Neural cell (in vitro differentiated cells): ENCODE measurements at regions not wholly inside any gene's neighbourhood (a gene's known extent, or its start where the extent isn't known, plus 50 kb on each side); places are given as distances from the start of the nearest gene placed in this dataset.

Experiments
- H2AFZ ChIP-seq: fragments of 200-600, 300-800 bp; sonication (generic), shearing (Covaris generic); 2 replicates; pipeline ENCODE4 v1.6.0; 2014; ENCODE audit warnings: low read depth, mild to moderate bottlenecking, antibody characterized with exemption, low read length, moderate library complexity
- H3F3A ChIP-seq: fragments of 200-600 bp; shearing (Covaris generic); 2 replicates; pipeline ENCODE4 v1.6.1; 2016; ENCODE audit warnings: mild to moderate bottlenecking, moderate library complexity, mixed read lengths, antibody characterized with exemption, low read length; ENCODE audit not compliant: insufficient read depth, poor library complexity, severe bottlenecking
- H3K27ac ChIP-seq: fragments of 200-600, 300-800 bp; sonication (generic), shearing (Covaris generic); 2 replicates; pipeline ENCODE4 v1.5.1; 2014; ENCODE audit warnings: mild to moderate bottlenecking, low read length, moderate library complexity
- H3K27me3 ChIP-seq: fragments of 300-800, 200-600 bp; sonication (generic), shearing (Covaris generic); 2 replicates; pipeline ENCODE4 v1.6.0; 2014; ENCODE audit warnings: mild to moderate bottlenecking, low read depth, low read length, moderate library complexity; ENCODE audit not compliant: insufficient read depth
- H3K36me3 ChIP-seq: fragments of 300-800, 200-600 bp; sonication (generic), shearing (Covaris generic); 2 replicates; pipeline ENCODE4 v1.5.1; 2014; ENCODE audit warnings: mild to moderate bottlenecking, antibody characterized with exemption, low read length, moderate library complexity; ENCODE audit not compliant: insufficient read depth
- H3K4me2 ChIP-seq: fragments of 300-800, 200-600 bp; sonication (generic), shearing (Covaris generic); 2 replicates; pipeline ENCODE4 v1.6.0; 2014; ENCODE audit warnings: mild to moderate bottlenecking, low read length
- H3K4me3 ChIP-seq: fragments of 300-800, 200-600 bp; sonication (generic), shearing (Covaris generic); 2 replicates; pipeline ENCODE4 v1.5.1; 2014; ENCODE audit warnings: mild to moderate bottlenecking, low read length, moderate library complexity
- H3K79me2 ChIP-seq: fragments of 200-600 bp; shearing (Covaris generic); replicated peaks from 2 replicates; pipeline ENCODE4 v1.6.0; 2014; ENCODE audit warnings: mild to moderate bottlenecking, low read length, moderate library complexity; ENCODE audit not compliant: insufficient read depth
- H3K9ac ChIP-seq: fragments of 300-800, 200-600 bp; sonication (generic), shearing (Covaris generic); 2 replicates; pipeline ENCODE4 v1.6.1; 2016; ENCODE audit warnings: mild to moderate bottlenecking, low read length, mixed read lengths
- H3K9me2 ChIP-seq: fragments of 200-600 bp; shearing (Covaris generic); 2 replicates; pipeline ENCODE4 v1.6.1; 2016; ENCODE audit warnings: mild to moderate bottlenecking, low read length, mixed read lengths; ENCODE audit not compliant: insufficient read depth
- H3K9me3 ChIP-seq: fragments of 200-600, 300-800 bp; sonication (generic), shearing (Covaris generic); 2 replicates; pipeline ENCODE4 v1.6.1; 2016; ENCODE audit warnings: mild to moderate bottlenecking, mixed run types, low read length, moderate library complexity, mixed read lengths
- H4K20me1 ChIP-seq: fragments of 200-600 bp; shearing (Covaris generic); 2 replicates; pipeline ENCODE4 v1.6.1; 2016; ENCODE audit warnings: mild to moderate bottlenecking, mixed run types; ENCODE audit not compliant: insufficient read depth
- CTCF ChIP-seq: fragments of 450-650 bp; IDR thresholded peaks from 2 replicates; pipeline ENCODE4 v1.5.1; 2014; ENCODE audit warnings: antibody characterized with exemption, mild to moderate bottlenecking, moderate library complexity; ENCODE audit not compliant: poor library complexity, severe bottlenecking
- EP300 ChIP-seq: fragments of 450-650 bp; conservative IDR thresholded peaks from 2 replicates; pipeline ENCODE4 v1.6.1; 2014; ENCODE audit warnings: antibody characterized with exemption, mild to moderate bottlenecking, moderate library complexity; ENCODE audit not compliant: poor library complexity, severe bottlenecking
- EZH2 ChIP-seq: fragments of 200-600, 300-800 bp; shearing (Covaris generic), sonication (generic); IDR thresholded peaks from 2 replicates; pipeline ENCODE4 v1.6.1; 2014; ENCODE audit warnings: antibody characterized with exemption, low read length, borderline replicate concordance, mild to moderate bottlenecking; ENCODE audit not compliant: insufficient read depth, poor library complexity, severe bottlenecking
- MXI1 ChIP-seq: fragments of 450-650 bp; conservative IDR thresholded peaks from 2 replicates; pipeline ENCODE4 v1.6.1; 2014; ENCODE audit warnings: antibody characterized with exemption, mild to moderate bottlenecking; ENCODE audit not compliant: poor library complexity, severe bottlenecking
- POLR2AphosphoS5 ChIP-seq: IDR thresholded peaks from 2 replicates; pipeline ENCODE4 v1.6.1; 2012
- RAD21 ChIP-seq: fragments of 450-650 bp; conservative IDR thresholded peaks from 2 replicates; pipeline ENCODE4 v1.6.1; 2014; ENCODE audit warnings: antibody characterized with exemption, mild to moderate bottlenecking, moderate library complexity
- REST ChIP-seq: IDR thresholded peaks from 2 replicates; pipeline ENCODE4 v1.6.1; 2012; ENCODE audit warnings: borderline replicate concordance
- SMC3 ChIP-seq: fragments of 450-650 bp; conservative IDR thresholded peaks from 2 replicates; pipeline ENCODE4 v1.6.1; 2014; ENCODE audit warnings: antibody characterized with exemption, mild to moderate bottlenecking, moderate library complexity; ENCODE audit not compliant: poor library complexity
- TAF1 ChIP-seq: IDR thresholded peaks from 2 replicates; pipeline ENCODE4 v1.6.1; 2012; ENCODE audit warnings: low read depth

- no peak overlapping the region for H3K4me3 ChIP-seq
- peak; percentile 88 for TF ChIP-seq EP300
- TF ChIP-seq POLR2AphosphoS5, result peak; percentile 81
- TF ChIP-seq TAF1, result no peak
- no peaks in the 10 kb centered on the region for H3K79me2 ChIP-seq
Observed at GRCh38 chr13:62502588-62502987, 1086.9 kb upstream of the PCDH20 start.

GRCh38 chr13:62489731-62490130, 1074.1 kb upstream of the PCDH20 start:
- H3K36me3 ChIP-seq, result no peaks in the 10 kb centered on the region
- H3K27me3 ChIP-seq, result no peaks in the 10 kb centered on the region
- H3K27ac ChIP-seq, result no peak overlapping the region
- no peak overlapping the region for H3K4me3 ChIP-seq
- H3K79me2 ChIP-seq, result no peaks in the 10 kb centered on the region
- H3K9ac ChIP-seq, result no peak overlapping the region
- no peaks in the 10 kb centered on the region for H3F3A ChIP-seq
- H3K9me3 ChIP-seq, result no peaks in the 10 kb centered on the region
- no peaks in the 10 kb centered on the region for H3K9me2 ChIP-seq
- H2AFZ ChIP-seq, result no peak overlapping the region
- no peak overlapping the region for H3K4me2 ChIP-seq
- no peaks in the 10 kb centered on the region for H4K20me1 ChIP-seq
- TF ChIP-seq CTCF (no peak), TAF1 (no peak), EZH2 (no peak), EP300 (no peak), MXI1 (no peak), RAD21 (no peak), SMC3 (no peak), REST (no peak), POLR2AphosphoS5 (no peak)

More at GRCh38 chr13:62502588-62502987, 1086.9 kb upstream of the PCDH20 start:
- peaks cover 5% of the 10 kb centered on the region for H3F3A ChIP-seq
- H3K27ac ChIP-seq, result peak overlapping the region; percentile 54
- H3K9me2 ChIP-seq, result no peaks in the 10 kb centered on the region
- H3K4me2 ChIP-seq, result peak overlapping the region; percentile 17
- no peak overlapping the region for H2AFZ ChIP-seq
- H3K27me3 ChIP-seq, result no peaks in the 10 kb centered on the region
- H3K9me3 ChIP-seq, result no peaks in the 10 kb centered on the region
- H4K20me1 ChIP-seq, result no peaks in the 10 kb centered on the region
- H3K36me3 ChIP-seq, result no peaks in the 10 kb centered on the region
- no peak overlapping the region for H3K9ac ChIP-seq

- Histone ChIP-seq H3K4me2 (no peak overlapping the region), H2AFZ (no peak overlapping the region), H3K79me2 (no peaks in the 10 kb centered on the region), H3K9ac (no peak overlapping the region), H3F3A (no peaks in the 10 kb centered on the region), H3K27ac (no peak overlapping the region), H3K36me3 (no peaks in the 10 kb centered on the region), H3K9me2 (no peaks in the 10 kb centered on the region), H3K9me3 (no peaks in the 10 kb centered on the region), H4K20me1 (no peaks in the 10 kb centered on the region), H3K4me3 (no peak overlapping the region), H3K27me3 (no peaks in the 10 kb centered on the region)
- TF ChIP-seq CTCF (no peak), MXI1 (no peak), RAD21 (no peak)
Observed at GRCh38 chr13:62483774-62484173, 1068.1 kb upstream of the PCDH20 start.
